ENCODE measurements at regions not wholly inside any gene's neighbourhood (a gene's known extent, or its start where the extent isn't known, plus 50 kb on each side); places are given as distances from the start of the nearest gene placed in this dataset.

DNA sequence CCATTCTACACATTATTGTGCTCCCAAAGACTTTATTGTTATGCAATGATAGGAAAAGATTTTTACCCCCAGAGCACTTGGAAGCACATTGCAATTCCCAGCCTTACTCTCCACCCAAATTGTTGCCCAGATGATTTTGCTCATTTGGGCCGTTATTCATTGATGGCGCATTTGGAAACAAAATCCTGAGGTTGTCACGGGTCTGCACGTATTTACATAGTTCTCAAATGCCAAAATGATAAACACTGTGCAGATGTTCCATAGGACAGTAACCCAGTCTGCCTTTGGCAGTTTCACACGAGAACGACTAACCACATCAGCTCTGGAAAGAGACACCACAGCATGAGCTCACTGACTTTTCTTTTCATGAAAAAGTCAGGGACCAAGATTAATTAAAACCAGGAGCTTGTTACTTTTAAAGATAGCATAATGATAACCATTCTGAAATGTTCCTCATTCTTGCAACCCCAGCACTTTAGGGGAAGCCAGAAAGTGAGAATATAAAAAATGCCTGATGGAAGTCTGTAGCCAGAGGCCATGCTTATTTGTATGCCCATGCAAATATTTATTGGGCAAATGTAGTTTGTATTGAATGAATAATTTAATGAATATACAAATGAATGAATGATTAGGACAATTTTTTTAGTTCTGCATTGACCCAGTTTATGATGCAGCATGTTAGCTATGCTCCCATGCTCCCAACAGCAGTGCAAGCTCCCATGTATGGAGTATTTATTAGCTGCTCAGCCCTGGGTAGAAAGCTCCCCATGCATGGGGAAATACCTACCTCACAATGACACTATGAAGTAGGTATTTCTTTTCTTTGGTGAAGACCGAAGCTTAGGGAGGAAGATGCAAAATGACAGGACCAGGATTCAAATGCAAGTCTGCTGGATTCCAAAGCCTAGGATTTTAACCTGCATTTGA, 84.6 kb downstream of the MAIP1 start:
- H3K36me3 ChIP-seq (ENCODE audit: low read depth): no peaks in the 10 kb centered on the region
- ATAC-seq (peak; percentile 28), DNase-seq (no peak)

DNA sequence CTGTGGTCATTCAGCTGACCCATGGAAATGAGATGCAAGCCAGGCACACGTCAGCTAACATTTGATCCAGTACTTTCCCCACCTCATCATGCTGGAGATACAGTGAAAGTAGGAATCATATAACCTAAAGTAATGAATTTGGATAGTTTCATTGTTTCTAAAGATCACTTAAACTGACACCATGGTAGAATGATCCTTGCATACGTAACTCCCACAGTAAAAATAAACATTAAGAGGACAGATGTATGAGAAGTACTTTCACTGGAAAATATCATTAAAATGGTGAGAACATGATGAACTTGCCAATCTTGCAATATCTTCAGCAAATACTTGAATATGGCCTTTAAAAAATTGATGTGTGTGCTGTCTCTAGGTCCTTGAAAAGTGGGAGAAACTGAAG, 85.4 kb downstream of the MAIP1 start:
- TF ChIP-seq, protein P1, sequence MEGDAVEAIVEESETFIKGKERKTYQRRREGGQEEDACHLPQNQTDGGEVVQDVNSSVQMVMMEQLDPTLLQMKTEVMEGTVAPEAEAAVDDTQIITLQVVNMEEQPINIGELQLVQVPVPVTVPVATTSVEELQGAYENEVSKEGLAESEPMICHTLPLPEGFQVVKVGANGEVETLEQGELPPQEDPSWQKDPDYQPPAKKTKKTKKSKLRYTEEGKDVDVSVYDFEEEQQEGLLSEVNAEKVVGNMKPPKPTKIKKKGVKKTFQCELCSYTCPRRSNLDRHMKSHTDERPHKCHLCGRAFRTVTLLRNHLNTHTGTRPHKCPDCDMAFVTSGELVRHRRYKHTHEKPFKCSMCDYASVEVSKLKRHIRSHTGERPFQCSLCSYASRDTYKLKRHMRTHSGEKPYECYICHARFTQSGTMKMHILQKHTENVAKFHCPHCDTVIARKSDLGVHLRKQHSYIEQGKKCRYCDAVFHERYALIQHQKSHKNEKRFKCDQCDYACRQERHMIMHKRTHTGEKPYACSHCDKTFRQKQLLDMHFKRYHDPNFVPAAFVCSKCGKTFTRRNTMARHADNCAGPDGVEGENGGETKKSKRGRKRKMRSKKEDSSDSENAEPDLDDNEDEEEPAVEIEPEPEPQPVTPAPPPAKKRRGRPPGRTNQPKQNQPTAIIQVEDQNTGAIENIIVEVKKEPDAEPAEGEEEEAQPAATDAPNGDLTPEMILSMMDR (IDR thresholded peaks at IDR 0.05): no peak
- intact Hi-C loops (cut with DNase I, micrococcal nuclease): no loop called here
- no peak for ATAC-seq

More for the DNA sequence above, 84.6 kb downstream of the MAIP1 start:
- TF ChIP-seq, protein P1 (IDR thresholded peaks at IDR 0.05): no peak
- intact Hi-C loops (cut with DNase I, micrococcal nuclease): no loop called here
- H3K4me3 ChIP-seq: no peak overlapping the region
- H3K4me1 ChIP-seq (ENCODE audit: low read depth): no peaks in the 10 kb centered on the region
- H3K9me3 ChIP-seq: peaks cover 5% of the 10 kb centered on the region

GRCh38 chr2:200041639-200042038, 86.3 kb downstream of the MAIP1 start:
- Histone ChIP-seq H3K36me3 (ENCODE audit: low read depth) (no peaks in the 10 kb centered on the region), H3K4me1 (ENCODE audit: low read depth) (no peaks in the 10 kb centered on the region), H3K9me3 (peaks cover 18% of the 10 kb centered on the region), H3K4me3 (no peak overlapping the region)
- DNase-seq (no peak), ATAC-seq (no peak)
- intact Hi-C loops (cut with DNase I, micrococcal nuclease): no loop called here
- TF ChIP-seq, protein P1 (IDR thresholded peaks at IDR 0.05): no peak

More for the DNA sequence above, 85.4 kb downstream of the MAIP1 start:
- Histone ChIP-seq H3K9me3 (peaks cover 13% of the 10 kb centered on the region), H3K36me3 (ENCODE audit: low read depth) (no peaks in the 10 kb centered on the region), H3K4me3 (no peak overlapping the region), H3K4me1 (ENCODE audit: low read depth) (no peaks in the 10 kb centered on the region)
- DNase-seq: no peak

DNA sequence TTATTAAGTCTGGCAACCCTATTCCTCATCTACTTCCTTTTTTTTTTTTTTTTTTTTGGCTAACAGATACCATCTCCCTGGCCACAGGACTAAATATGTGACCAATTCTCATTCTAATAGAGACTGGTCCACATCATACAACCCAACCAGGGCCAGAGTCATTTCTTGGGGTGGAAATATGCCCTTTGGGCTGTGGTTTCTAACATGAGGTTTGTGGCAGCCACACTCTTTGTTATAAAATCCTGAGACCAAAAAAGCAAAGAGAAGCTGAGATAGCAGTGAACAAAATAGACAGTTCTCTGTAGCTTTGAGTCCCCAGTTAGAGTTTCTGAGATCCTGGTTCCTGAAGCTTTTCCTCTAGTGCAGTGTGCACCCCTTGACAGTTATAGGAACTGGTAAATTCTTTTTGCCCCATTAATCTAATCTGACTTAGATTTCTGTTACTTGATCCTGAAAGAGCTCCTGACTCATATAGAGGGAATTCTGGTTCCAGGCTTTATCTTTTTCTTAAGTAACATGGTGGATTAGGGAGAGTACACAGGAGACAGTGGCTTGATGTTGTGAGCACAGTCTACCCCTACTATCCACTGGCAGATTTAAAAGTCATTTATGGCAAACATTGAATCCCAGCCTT, 86.8 kb downstream of the MAIP1 start:
- Histone ChIP-seq H3K4me1 (ENCODE audit: low read depth) (no peaks in the 10 kb centered on the region), H3K9me3 (peaks cover 18% of the 10 kb centered on the region), H3K36me3 (ENCODE audit: low read depth) (no peaks in the 10 kb centered on the region), H3K4me3 (no peak overlapping the region)
- ATAC-seq (no peak), DNase-seq (no peak)
- intact Hi-C loops (cut with DNase I, micrococcal nuclease): no loop called here
- TF ChIP-seq, protein P1 (IDR thresholded peaks at IDR 0.05): no peak

GRCh38 chr2:200042944-200043343, 87.6 kb downstream of the MAIP1 start:
- H3K4me1 ChIP-seq (ENCODE audit: low read depth): no peaks in the 10 kb centered on the region
- ATAC-seq: no peak
- no peaks in the 10 kb centered on the region for H3K36me3 ChIP-seq (ENCODE audit: low read depth)
- no peak for DNase-seq
- peaks cover 18% of the 10 kb centered on the region for H3K9me3 ChIP-seq
- intact Hi-C loops (cut with DNase I, micrococcal nuclease): no loop called here
- TF ChIP-seq, protein P1 (IDR thresholded peaks at IDR 0.05): no peak
- no peak overlapping the region for H3K4me3 ChIP-seq
